SK-N-SH (cell line): ENCODE measurements at regions not wholly inside any gene's neighbourhood (a gene's known extent, or its start where the extent isn't known, plus 50 kb on each side); places are given as distances from the start of the nearest gene placed in this dataset.

Experiments used
- CTCF ChIA-PET: fragments of 300-600, 350-600 bp; formaldehyde crosslinking; extraction: SDS; loops from one replicate; lab custom pipeline; 2021; lab: Yijun Ruan, JAX
- POLR2A ChIA-PET: fragments of 350-600 bp; sonication (Branson Sonifier 250); formaldehyde crosslinking; extraction: SDS; loops from one replicate; lab custom pipeline; 2020; ENCODE audit warnings: antibody characterized with exemption, inconsistent platforms; lab: Yijun Ruan, JAX
- DNase-seq: peaks from one replicate; pipeline ENCODE4 v3.0.0; 2012
- H2AFZ ChIP-seq: fragments of 200-600 bp; sonication (generic); 2 replicates; pipeline ENCODE4 v1.8.1; 2016; ENCODE audit warnings: antibody characterized with exemption, mild to moderate bottlenecking, low read depth
- H3F3A ChIP-seq: fragments of 200-600 bp; sonication (generic); replicated peaks from 2 replicates; pipeline ENCODE3; 2016; ENCODE audit warnings: antibody characterized with exemption, mild to moderate bottlenecking; ENCODE audit not compliant: insufficient read depth
- H3K27ac ChIP-seq, 2 experiments: fragments of 200-500 bp in 1 of 2; fragments of 200-600 bp in 1 of 2; sonication (Bioruptor generic) in 1 of 2; sonication (generic), shearing (Covaris generic) in 1 of 2; 2 replicates each; pipeline versions ENCODE4 v1.5.1 to v1.6.1; 2014 to 2016; ENCODE audit warnings: low read depth in 2 of 2, inconsistent platforms in 1 of 2, low read length in 1 of 2, mild to moderate bottlenecking in 1 of 2, mixed read lengths in 1 of 2
- H3K27me3 ChIP-seq: fragments of 200-600 bp; sonication (generic), shearing (Covaris generic); 2 replicates; pipeline ENCODE4 v1.6.1; 2016; ENCODE audit warnings: mixed run types; ENCODE audit not compliant: insufficient read depth
- H3K36me3 ChIP-seq, 2 experiments: fragments of 200-500 bp in 1 of 2; fragments of 200-600 bp in 1 of 2; sonication (Bioruptor generic) in 1 of 2; sonication (generic) in 1 of 2; replicated peaks in 1 of 2; 2 replicates each; pipeline versions ENCODE3 to v1.5.1; 2014 to 2016; ENCODE audit warnings: low read length in 1 of 2, mild to moderate bottlenecking in 1 of 2; ENCODE audit not compliant: insufficient read depth in 2 of 2, control insufficient read depth in 1 of 2
- H3K4me1 ChIP-seq, 2 experiments: fragments of 200-500 bp in 1 of 2; fragments of 200-600 bp in 1 of 2; sonication (Bioruptor generic) in 1 of 2; sonication (generic), shearing (Covaris generic) in 1 of 2; 2 replicates each; pipeline versions ENCODE4 v1.5.1 to v1.6.1; 2014 to 2016; ENCODE audit warnings: low read depth in 1 of 2, low read length in 1 of 2, mixed run types in 1 of 2; ENCODE audit not compliant: insufficient read depth in 2 of 2, control insufficient read depth in 1 of 2
- H3K4me2 ChIP-seq: fragments of 200-600 bp; sonication (generic), shearing (Covaris generic); 2 replicates; pipeline ENCODE4 v1.6.1; 2017; ENCODE audit warnings: mixed run types
- H3K4me3 ChIP-seq, 2 experiments: fragments of 200-500 bp in 1 of 2; fragments of 200-600 bp in 1 of 2; sonication (Bioruptor generic) in 1 of 2; sonication (generic), shearing (Covaris generic) in 1 of 2; 2 replicates each; pipeline versions ENCODE4 v1.5.1 to v1.8.1; 2014 to 2016; ENCODE audit warnings: low read depth in 2 of 2, inconsistent platforms in 1 of 2, low read length in 1 of 2, mild to moderate bottlenecking in 1 of 2, mixed read lengths in 1 of 2, moderate library complexity in 1 of 2
- H3K79me2 ChIP-seq: fragments of 200-600 bp; sonication (generic); 2 replicates; pipeline ENCODE4 v1.8.1; 2017; ENCODE audit warnings: mild to moderate bottlenecking; ENCODE audit not compliant: insufficient read depth
- H3K9ac ChIP-seq: fragments of 200-600 bp; sonication (generic); 2 replicates; pipeline ENCODE4 v1.6.1; 2017; ENCODE audit warnings: mixed run types
- H3K9me2 ChIP-seq: fragments of 200-600 bp; sonication (generic); 2 replicates; pipeline ENCODE4 v1.6.1; 2017; ENCODE audit warnings: mixed run types
- H3K9me3 ChIP-seq: fragments of 200-600 bp; sonication (generic); 2 replicates; pipeline ENCODE4 v1.6.1; 2017; ENCODE audit warnings: mixed run types, mild to moderate bottlenecking, moderate library complexity
- H4K20me1 ChIP-seq: fragments of 200-600 bp; sonication (generic); 2 replicates; pipeline ENCODE4 v1.6.1; 2017; ENCODE audit warnings: mild to moderate bottlenecking, mixed run types; ENCODE audit not compliant: insufficient read depth
- EZH2phosphoT487 ChIP-seq: fragments of 200-600 bp; sonication (generic); IDR thresholded peaks from 2 replicates; pipeline ENCODE4 v1.6.1; 2017; ENCODE audit warnings: low read depth, mixed run types, mild to moderate bottlenecking, antibody characterized with exemption, moderate library complexity, borderline replicate concordance
- FOSL2 ChIP-seq: IDR thresholded peaks from 2 replicates; pipeline ENCODE4 v1.4.0; 2012; ENCODE audit warnings: low read depth, mild to moderate bottlenecking, moderate library complexity, borderline replicate concordance
- FOXM1 ChIP-seq: IDR thresholded peaks from 2 replicates; pipeline ENCODE4 v1.4.0; 2012; ENCODE audit warnings: low read depth, mild to moderate bottlenecking
- GABPA ChIP-seq: IDR thresholded peaks from 2 replicates; pipeline ENCODE4 v1.4.0; 2012; ENCODE audit warnings: low read depth, mild to moderate bottlenecking
- GATA2 ChIP-seq: sonication (generic); formaldehyde crosslinking; IDR thresholded peaks from 2 replicates; pipeline ENCODE4 v1.5.0; 2020; ENCODE audit warnings: mild to moderate bottlenecking, missing genetic modification reagents
- NFIC ChIP-seq: IDR thresholded peaks from 2 replicates; pipeline ENCODE4 v1.4.0; 2012; ENCODE audit warnings: borderline replicate concordance
- RAD21 ChIP-seq: IDR thresholded peaks from 2 replicates; pipeline ENCODE4 v1.6.1; 2012; ENCODE audit warnings: mild to moderate bottlenecking, low read length
- RCOR1 ChIP-seq: fragments of 150-350 bp; IDR thresholded peaks from 2 replicates; pipeline ENCODE4 v1.6.1; 2017; ENCODE audit warnings: antibody characterized with exemption, low read length
- RFX5 ChIP-seq: IDR thresholded peaks from 2 replicates; pipeline ENCODE4 v1.6.1; 2012; ENCODE audit warnings: mild to moderate bottlenecking, improper control_type of control experiment, low read length
- SMC3 ChIP-seq: IDR thresholded peaks from 2 replicates; pipeline ENCODE4 v1.6.1; 2012; ENCODE audit warnings: low read depth, low read length, improper control_type of control experiment
- TAF1 ChIP-seq: IDR thresholded peaks from 2 replicates; pipeline ENCODE4 v1.6.1; 2012; ENCODE audit warnings: low read depth, mild to moderate bottlenecking, low read length, moderate library complexity, borderline replicate concordance
- TEAD4 ChIP-seq: IDR thresholded peaks from 2 replicates; pipeline ENCODE4 v1.4.0; 2012; ENCODE audit warnings: mild to moderate bottlenecking, borderline replicate concordance; ENCODE audit not compliant: insufficient read depth
- YY1 ChIP-seq: IDR thresholded peaks from 2 replicates; pipeline ENCODE4 v1.4.0; 2012; ENCODE audit warnings: low read depth, mild to moderate bottlenecking
- WGBS: methylation state at CpG from one replicate; pipeline ENCODE4 v1.1.6; 2017; ENCODE audit warnings: low lambda C conversion rate; 5-methylcytosine and 5-hydroxymethylcytosine counted together
- TF ChIP-seq, protein P1 (sequence below): IDR thresholded peaks from 2 replicates; pipeline ENCODE4 v1.4.0; 2012; ENCODE audit warnings: low read depth
- TF ChIP-seq, protein P2 (sequence below): fragments of 150-350 bp; IDR thresholded peaks from 2 replicates; pipeline ENCODE4 v1.6.1; 2017; ENCODE audit warnings: antibody characterized with exemption, low read length, low read depth, borderline replicate concordance
- TF ChIP-seq, protein P3 (sequence below): fragments of 200-600 bp; sonication (generic); IDR thresholded peaks from 2 replicates; pipeline ENCODE4 v1.6.1; 2017; ENCODE audit warnings: antibody characterized with exemption, mild to moderate bottlenecking, moderate library complexity
- TF ChIP-seq, protein P4 (sequence below): IDR thresholded peaks from 2 replicates; pipeline ENCODE4 v1.6.1; 2012; ENCODE audit warnings: mild to moderate bottlenecking, low read depth, low read length, moderate library complexity
- TF ChIP-seq, protein P5 (sequence below): fragments of 150-350 bp; IDR thresholded peaks from 2 replicates; pipeline ENCODE4 v1.6.1; 2016; ENCODE audit warnings: mild to moderate bottlenecking, low read depth, low read length
- TF ChIP-seq, protein P6 (sequence below): IDR thresholded peaks from 2 replicates; pipeline ENCODE4; 2012
- TF ChIP-seq, protein P7 (sequence below): IDR thresholded peaks from 2 replicates; pipeline ENCODE4 v1.4.0; 2012; ENCODE audit warnings: low read depth, borderline replicate concordance

DNA sequence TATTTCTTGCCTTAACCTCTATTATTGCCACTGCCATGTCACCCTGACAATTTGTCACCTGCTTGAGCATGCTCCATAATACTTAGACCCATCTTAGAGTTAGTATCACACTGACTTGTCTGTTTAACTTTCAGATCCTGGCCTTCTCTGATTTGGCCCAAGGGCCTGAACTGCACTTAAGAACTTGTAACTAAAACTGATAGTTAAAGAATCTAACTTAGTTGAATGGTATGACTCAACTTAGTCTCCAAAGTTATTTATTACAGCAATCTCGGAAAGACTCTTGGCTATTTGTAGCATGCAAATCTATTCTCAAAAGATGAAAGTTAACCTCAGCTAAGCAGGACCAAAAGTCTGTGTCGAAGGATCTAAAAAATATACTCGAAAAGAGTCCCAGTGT lies 72.3 kb downstream of the IGSF1 start:
- H3K27me3 ChIP-seq, result peaks cover 6% of the 10 kb centered on the region; the same call in 1 of the 2 replicates
- H3K9ac ChIP-seq, result no peak overlapping the region
- DNase-seq, result no peak
- ChIA-PET POLR2A (no interaction called here), CTCF (no interaction called here)
- no peaks in the 10 kb centered on the region for H4K20me1 ChIP-seq
- 6% methylated on average over 3 of the region's 3 CpGs for WGBS
- no peaks in the 10 kb centered on the region for H3K9me3 ChIP-seq
- no peaks in the 10 kb centered on the region for H3F3A ChIP-seq
- no peak overlapping the region for H2AFZ ChIP-seq
- H3K4me3 ChIP-seq, result no peak overlapping the region
- no peak overlapping the region for H3K27ac ChIP-seq
- H3K36me3 ChIP-seq, result no peaks in the 10 kb centered on the region
- TF ChIP-seq TEAD4 (no peak), RCOR1 (no peak), FOSL2 (no peak), GABPA (no peak), RAD21 (no peak), NFIC (no peak), TAF1 (no peak), FOXM1 (no peak), YY1 (no peak), RFX5 (no peak), EZH2phosphoT487 (no peak), SMC3 (no peak), GATA2 (no peak)
- TF ChIP-seq, protein P1, sequence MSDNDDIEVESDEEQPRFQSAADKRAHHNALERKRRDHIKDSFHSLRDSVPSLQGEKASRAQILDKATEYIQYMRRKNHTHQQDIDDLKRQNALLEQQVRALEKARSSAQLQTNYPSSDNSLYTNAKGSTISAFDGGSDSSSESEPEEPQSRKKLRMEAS, result no peak
- TF ChIP-seq, protein P2, sequence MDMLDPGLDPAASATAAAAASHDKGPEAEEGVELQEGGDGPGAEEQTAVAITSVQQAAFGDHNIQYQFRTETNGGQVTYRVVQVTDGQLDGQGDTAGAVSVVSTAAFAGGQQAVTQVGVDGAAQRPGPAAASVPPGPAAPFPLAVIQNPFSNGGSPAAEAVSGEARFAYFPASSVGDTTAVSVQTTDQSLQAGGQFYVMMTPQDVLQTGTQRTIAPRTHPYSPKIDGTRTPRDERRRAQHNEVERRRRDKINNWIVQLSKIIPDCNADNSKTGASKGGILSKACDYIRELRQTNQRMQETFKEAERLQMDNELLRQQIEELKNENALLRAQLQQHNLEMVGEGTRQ, result no peak
- TF ChIP-seq, protein P3, sequence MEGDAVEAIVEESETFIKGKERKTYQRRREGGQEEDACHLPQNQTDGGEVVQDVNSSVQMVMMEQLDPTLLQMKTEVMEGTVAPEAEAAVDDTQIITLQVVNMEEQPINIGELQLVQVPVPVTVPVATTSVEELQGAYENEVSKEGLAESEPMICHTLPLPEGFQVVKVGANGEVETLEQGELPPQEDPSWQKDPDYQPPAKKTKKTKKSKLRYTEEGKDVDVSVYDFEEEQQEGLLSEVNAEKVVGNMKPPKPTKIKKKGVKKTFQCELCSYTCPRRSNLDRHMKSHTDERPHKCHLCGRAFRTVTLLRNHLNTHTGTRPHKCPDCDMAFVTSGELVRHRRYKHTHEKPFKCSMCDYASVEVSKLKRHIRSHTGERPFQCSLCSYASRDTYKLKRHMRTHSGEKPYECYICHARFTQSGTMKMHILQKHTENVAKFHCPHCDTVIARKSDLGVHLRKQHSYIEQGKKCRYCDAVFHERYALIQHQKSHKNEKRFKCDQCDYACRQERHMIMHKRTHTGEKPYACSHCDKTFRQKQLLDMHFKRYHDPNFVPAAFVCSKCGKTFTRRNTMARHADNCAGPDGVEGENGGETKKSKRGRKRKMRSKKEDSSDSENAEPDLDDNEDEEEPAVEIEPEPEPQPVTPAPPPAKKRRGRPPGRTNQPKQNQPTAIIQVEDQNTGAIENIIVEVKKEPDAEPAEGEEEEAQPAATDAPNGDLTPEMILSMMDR, result no peak
- TF ChIP-seq, protein P4, sequence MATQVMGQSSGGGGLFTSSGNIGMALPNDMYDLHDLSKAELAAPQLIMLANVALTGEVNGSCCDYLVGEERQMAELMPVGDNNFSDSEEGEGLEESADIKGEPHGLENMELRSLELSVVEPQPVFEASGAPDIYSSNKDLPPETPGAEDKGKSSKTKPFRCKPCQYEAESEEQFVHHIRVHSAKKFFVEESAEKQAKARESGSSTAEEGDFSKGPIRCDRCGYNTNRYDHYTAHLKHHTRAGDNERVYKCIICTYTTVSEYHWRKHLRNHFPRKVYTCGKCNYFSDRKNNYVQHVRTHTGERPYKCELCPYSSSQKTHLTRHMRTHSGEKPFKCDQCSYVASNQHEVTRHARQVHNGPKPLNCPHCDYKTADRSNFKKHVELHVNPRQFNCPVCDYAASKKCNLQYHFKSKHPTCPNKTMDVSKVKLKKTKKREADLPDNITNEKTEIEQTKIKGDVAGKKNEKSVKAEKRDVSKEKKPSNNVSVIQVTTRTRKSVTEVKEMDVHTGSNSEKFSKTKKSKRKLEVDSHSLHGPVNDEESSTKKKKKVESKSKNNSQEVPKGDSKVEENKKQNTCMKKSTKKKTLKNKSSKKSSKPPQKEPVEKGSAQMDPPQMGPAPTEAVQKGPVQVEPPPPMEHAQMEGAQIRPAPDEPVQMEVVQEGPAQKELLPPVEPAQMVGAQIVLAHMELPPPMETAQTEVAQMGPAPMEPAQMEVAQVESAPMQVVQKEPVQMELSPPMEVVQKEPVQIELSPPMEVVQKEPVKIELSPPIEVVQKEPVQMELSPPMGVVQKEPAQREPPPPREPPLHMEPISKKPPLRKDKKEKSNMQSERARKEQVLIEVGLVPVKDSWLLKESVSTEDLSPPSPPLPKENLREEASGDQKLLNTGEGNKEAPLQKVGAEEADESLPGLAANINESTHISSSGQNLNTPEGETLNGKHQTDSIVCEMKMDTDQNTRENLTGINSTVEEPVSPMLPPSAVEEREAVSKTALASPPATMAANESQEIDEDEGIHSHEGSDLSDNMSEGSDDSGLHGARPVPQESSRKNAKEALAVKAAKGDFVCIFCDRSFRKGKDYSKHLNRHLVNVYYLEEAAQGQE, result no peak
- TF ChIP-seq, protein P5, sequence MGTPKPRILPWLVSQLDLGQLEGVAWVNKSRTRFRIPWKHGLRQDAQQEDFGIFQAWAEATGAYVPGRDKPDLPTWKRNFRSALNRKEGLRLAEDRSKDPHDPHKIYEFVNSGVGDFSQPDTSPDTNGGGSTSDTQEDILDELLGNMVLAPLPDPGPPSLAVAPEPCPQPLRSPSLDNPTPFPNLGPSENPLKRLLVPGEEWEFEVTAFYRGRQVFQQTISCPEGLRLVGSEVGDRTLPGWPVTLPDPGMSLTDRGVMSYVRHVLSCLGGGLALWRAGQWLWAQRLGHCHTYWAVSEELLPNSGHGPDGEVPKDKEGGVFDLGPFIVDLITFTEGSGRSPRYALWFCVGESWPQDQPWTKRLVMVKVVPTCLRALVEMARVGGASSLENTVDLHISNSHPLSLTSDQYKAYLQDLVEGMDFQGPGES, result no peak
- TF ChIP-seq, protein P6, sequence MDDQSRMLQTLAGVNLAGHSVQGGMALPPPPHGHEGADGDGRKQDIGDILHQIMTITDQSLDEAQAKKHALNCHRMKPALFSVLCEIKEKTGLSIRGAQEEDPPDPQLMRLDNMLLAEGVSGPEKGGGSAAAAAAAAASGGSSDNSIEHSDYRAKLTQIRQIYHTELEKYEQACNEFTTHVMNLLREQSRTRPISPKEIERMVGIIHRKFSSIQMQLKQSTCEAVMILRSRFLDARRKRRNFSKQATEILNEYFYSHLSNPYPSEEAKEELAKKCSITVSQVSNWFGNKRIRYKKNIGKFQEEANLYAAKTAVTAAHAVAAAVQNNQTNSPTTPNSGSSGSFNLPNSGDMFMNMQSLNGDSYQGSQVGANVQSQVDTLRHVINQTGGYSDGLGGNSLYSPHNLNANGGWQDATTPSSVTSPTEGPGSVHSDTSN, result no peak
- TF ChIP-seq, protein P7, sequence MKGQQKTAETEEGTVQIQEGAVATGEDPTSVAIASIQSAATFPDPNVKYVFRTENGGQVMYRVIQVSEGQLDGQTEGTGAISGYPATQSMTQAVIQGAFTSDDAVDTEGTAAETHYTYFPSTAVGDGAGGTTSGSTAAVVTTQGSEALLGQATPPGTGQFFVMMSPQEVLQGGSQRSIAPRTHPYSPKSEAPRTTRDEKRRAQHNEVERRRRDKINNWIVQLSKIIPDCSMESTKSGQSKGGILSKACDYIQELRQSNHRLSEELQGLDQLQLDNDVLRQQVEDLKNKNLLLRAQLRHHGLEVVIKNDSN, result no peak
- no peaks in the 10 kb centered on the region for H3K79me2 ChIP-seq
- H3K4me1 ChIP-seq, result peaks cover 0 to 2% of the 10 kb centered on the region in 2 experiments; a peak in 1 of 4 replicates
- no peak overlapping the region for H3K4me2 ChIP-seq
- H3K9me2 ChIP-seq, result no peaks in the 10 kb centered on the region
